Vagina (tissue), 2 donors: ENCODE measurements at regions not wholly inside any gene's neighbourhood (a gene's known extent, or its start where the extent isn't known, plus 50 kb on each side); places are given as distances from the start of the nearest gene placed in this dataset.

Experiments used
- DNase-seq, 2 donors: peaks; one replicate each; pipeline ENCODE4 v3.0.0-alpha.2; 2017; ENCODE audit errors: extremely low spot score in 2 of 2
- H3K27ac ChIP-seq: fragments of 200-600 bp; sonication (generic); one replicate; pipeline ENCODE4 v1.5.1; 2019
- H3K27me3 ChIP-seq: fragments of 200-600 bp; sonication (generic); one replicate; pipeline ENCODE4 v1.5.1; 2019
- H3K36me3 ChIP-seq, 2 donors: fragments of 200-600 bp; sonication (generic); one replicate each; pipeline ENCODE4 v1.5.1; 2017 to 2019
- H3K4me1 ChIP-seq: fragments of 200-600 bp; sonication (generic); one replicate; pipeline ENCODE4 v1.5.1; 2019
- H3K4me3 ChIP-seq, 2 donors: fragments of 200-600 bp; sonication (generic); 1 replicate in 1 of 2; 2 replicates in 1 of 2; pipeline ENCODE4 v1.5.1; 2016 to 2019
- H3K9me3 ChIP-seq: fragments of 200-600 bp; sonication (generic); one replicate; pipeline ENCODE4 v1.5.1; 2019
- CTCF ChIP-seq, 3 experiments: fragments of 450-650 bp in 2 of 3; fragments of 200-600 bp in 1 of 3; sonication (generic) in 1 of 3; IDR thresholded peaks; one replicate each; pipeline ENCODE4 v1.5.1; 2017 to 2019; ENCODE audit warnings: antibody characterized with exemption in 3 of 3, mild to moderate bottlenecking in 2 of 3, moderate library complexity in 2 of 3
- POLR2A ChIP-seq, 2 donors: fragments of 450-650 bp; IDR thresholded peaks; one replicate each; pipeline ENCODE4 v1.6.1; 2017; ENCODE audit warnings: antibody characterized with exemption in 2 of 2, mild to moderate bottlenecking in 2 of 2, moderate library complexity in 2 of 2
- POLR2AphosphoS5 ChIP-seq, 2 donors: sonication (generic); formaldehyde crosslinking; IDR thresholded peaks; one replicate each; pipeline ENCODE4 v1.9.0; 2017; ENCODE audit warnings: antibody characterized with exemption in 2 of 2, mild to moderate bottlenecking in 2 of 2, low read depth in 1 of 2; ENCODE audit not compliant: insufficient read depth in 1 of 2
- intact Hi-C: fragments of 100-400 bp; cut with DNase I; formaldehyde crosslinking; loops from one replicate; pipeline ENCODE4 v1.15.1; 2023

- TF ChIP-seq POLR2A (IDR thresholded peaks at IDR 0.05) (no peak), CTCF (IDR thresholded peaks at IDR 0.05) (no peak), POLR2AphosphoS5 (IDR thresholded peaks at IDR 0.05; ENCODE audit: insufficient read depth in 1 of 2, low read depth in 1 of 2) (no peak)
- no peak overlapping the region for H3K27ac ChIP-seq
- no peaks in the 10 kb centered on the region for H3K4me1 ChIP-seq
- no peaks in the 10 kb centered on the region for H3K27me3 ChIP-seq
- DNase-seq = no peak
- H3K4me3 ChIP-seq = no peak overlapping the region
- intact Hi-C loops = no loop called here
- H3K36me3 ChIP-seq = no peaks in the 10 kb centered on the region
- H3K9me3 ChIP-seq = no peaks in the 10 kb centered on the region
Measured at GRCh38 chr7:41573443-41573842, 129.4 kb downstream of the INHBA start.

GRCh38 chr7:41573015-41573414 is 129.9 kb downstream of the INHBA start:
- H3K9me3 ChIP-seq = no peaks in the 10 kb centered on the region
- TF ChIP-seq POLR2AphosphoS5 (IDR thresholded peaks at IDR 0.05; ENCODE audit: insufficient read depth in 1 of 2, low read depth in 1 of 2) (no peak), CTCF (IDR thresholded peaks at IDR 0.05) (no peak)
- no peak for DNase-seq
- intact Hi-C loops = no loop called here
- no peaks in the 10 kb centered on the region for H3K4me1 ChIP-seq
- no peak overlapping the region for H3K4me3 ChIP-seq
- H3K27me3 ChIP-seq = no peaks in the 10 kb centered on the region
- no peaks in the 10 kb centered on the region for H3K36me3 ChIP-seq
- no peak overlapping the region for H3K27ac ChIP-seq

- no peaks in the 10 kb centered on the region for H3K36me3 ChIP-seq
- TF ChIP-seq POLR2AphosphoS5 (IDR thresholded peaks at IDR 0.05; ENCODE audit: insufficient read depth in 1 of 2, low read depth in 1 of 2) (no peak), CTCF (IDR thresholded peaks at IDR 0.05) (no peak), POLR2A (IDR thresholded peaks at IDR 0.05) (no peak)
- intact Hi-C loops = no loop called here
Measured at GRCh38 chr7:41571573-41571972, 131.3 kb downstream of the INHBA start.

GRCh38 chr7:41570766-41571165 is 132.1 kb downstream of the INHBA start:
- Histone ChIP-seq H3K27me3 (no peaks in the 10 kb centered on the region), H3K36me3 (no peaks in the 10 kb centered on the region), H3K4me3 (no peak overlapping the region), H3K4me1 (no peaks in the 10 kb centered on the region), H3K9me3 (no peaks in the 10 kb centered on the region), H3K27ac (no peak overlapping the region)
- intact Hi-C loops = no loop called here
- TF ChIP-seq POLR2A (IDR thresholded peaks at IDR 0.05) (no peak), CTCF (IDR thresholded peaks at IDR 0.05) (no peak), POLR2AphosphoS5 (IDR thresholded peaks at IDR 0.05; ENCODE audit: insufficient read depth in 1 of 2, low read depth in 1 of 2) (no peak)
- no peak for DNase-seq

More at GRCh38 chr7:41571573-41571972, 131.3 kb downstream of the INHBA start:
- DNase-seq = no peak
- Histone ChIP-seq H3K27ac (no peak overlapping the region), H3K27me3 (no peaks in the 10 kb centered on the region), H3K4me3 (no peak overlapping the region), H3K4me1 (no peaks in the 10 kb centered on the region), H3K9me3 (no peaks in the 10 kb centered on the region)

GRCh38 chr7:41568135-41568534 is 134.8 kb downstream of the INHBA start:
- H3K36me3 ChIP-seq = no peaks in the 10 kb centered on the region
- H3K27ac ChIP-seq = no peak overlapping the region
- H3K27me3 ChIP-seq = no peaks in the 10 kb centered on the region
- no peak overlapping the region for H3K4me3 ChIP-seq
- H3K9me3 ChIP-seq = no peaks in the 10 kb centered on the region
- no peak for DNase-seq
- intact Hi-C loops = no loop called here
- TF ChIP-seq CTCF (IDR thresholded peaks at IDR 0.05) = no peak
- no peak for TF ChIP-seq POLR2A (IDR thresholded peaks at IDR 0.05)
- no peak for TF ChIP-seq POLR2AphosphoS5 (IDR thresholded peaks at IDR 0.05; ENCODE audit: insufficient read depth in 1 of 2, low read depth in 1 of 2)
- H3K4me1 ChIP-seq = no peaks in the 10 kb centered on the region
